HUES48 (cell line): ENCODE measurements at regions not wholly inside any gene's neighbourhood (a gene's known extent, or its start where the extent isn't known, plus 50 kb on each side); places are given as distances from the start of the nearest gene placed in this dataset.

Experiments
- H3K27ac ChIP-seq: one replicate; pipeline ENCODE4 v1.7.0; 2013; ENCODE audit warnings: low read depth, low read length, inconsistent platforms
- H3K27me3 ChIP-seq: 2 replicates; pipeline ENCODE4 v1.6.1; 2013; ENCODE audit warnings: mild to moderate bottlenecking, low read length; ENCODE audit not compliant: control insufficient read depth, insufficient read depth
- H3K36me3 ChIP-seq: 2 replicates; pipeline ENCODE4 v1.6.1; 2013; ENCODE audit warnings: low read length; ENCODE audit not compliant: control insufficient read depth, insufficient read depth
- H3K4me1 ChIP-seq: 2 replicates; pipeline ENCODE4 v1.6.1; 2013; ENCODE audit warnings: mild to moderate bottlenecking, low read length; ENCODE audit not compliant: control insufficient read depth, insufficient read depth
- H3K4me3 ChIP-seq: 2 replicates; pipeline ENCODE4 v1.5.1; 2013; ENCODE audit warnings: mild to moderate bottlenecking, low read depth, low read length
- H3K9ac ChIP-seq: 2 replicates; pipeline ENCODE4 v1.6.1; 2013; ENCODE audit warnings: mild to moderate bottlenecking, low read depth, low read length, moderate library complexity
- H3K9me3 ChIP-seq: 2 replicates; pipeline ENCODE4 v1.6.1; 2013; ENCODE audit warnings: low read length; ENCODE audit not compliant: control insufficient read depth, insufficient read depth

GRCh38 chr14:101065696-101066694 is 162.5 kb upstream of the RTL1 start:
- Histone ChIP-seq H3K27me3 (no peaks in the 10 kb centered on the region), H3K27ac (no peak overlapping the region), H3K4me1 (no peaks in the 10 kb centered on the region), H3K36me3 (peaks cover 17% of the 10 kb centered on the region), H3K4me3 (no peak overlapping the region), H3K9me3 (no peaks in the 10 kb centered on the region; the same call in 1 of the 2 replicates), H3K9ac (no peak overlapping the region)

GRCh38 chr14:101066826-101067510 is 163.4 kb upstream of the RTL1 start:
- no peaks in the 10 kb centered on the region for H3K9me3 ChIP-seq
- peaks cover 7% of the 10 kb centered on the region for H3K4me1 ChIP-seq
- no peak overlapping the region for H3K9ac ChIP-seq
- H3K36me3 ChIP-seq, result peaks cover 12% of the 10 kb centered on the region
- no peaks in the 10 kb centered on the region for H3K27me3 ChIP-seq
- H3K27ac ChIP-seq, result no peak overlapping the region
- H3K4me3 ChIP-seq, result no peak overlapping the region

- H3K4me1 ChIP-seq, result peaks cover 21% of the 10 kb centered on the region
- H3K36me3 ChIP-seq, result peaks cover 8% of the 10 kb centered on the region; the same call in 1 of the 2 replicates
- H3K9me3 ChIP-seq, result no peaks in the 10 kb centered on the region
- no peak overlapping the region for H3K27ac ChIP-seq
- no peaks in the 10 kb centered on the region for H3K27me3 ChIP-seq
- H3K4me3 ChIP-seq, result no peak overlapping the region
- no peak overlapping the region for H3K9ac ChIP-seq
These were observed 165.0 kb upstream of the RTL1 start for GRCh38 chr14:101068313-101069227.

GRCh38 chr14:101069228-101069549 is 165.7 kb upstream of the RTL1 start:
- Histone ChIP-seq H3K9ac (no peak overlapping the region), H3K4me3 (no peak overlapping the region), H3K9me3 (no peaks in the 10 kb centered on the region), H3K27me3 (no peaks in the 10 kb centered on the region), H3K4me1 (peaks cover 27% of the 10 kb centered on the region), H3K27ac (no peak overlapping the region), H3K36me3 (peaks cover 8% of the 10 kb centered on the region; the same call in 1 of the 2 replicates)

GRCh38 chr14:101069666-101070362 is 166.3 kb upstream of the RTL1 start:
- Histone ChIP-seq H3K9me3 (no peaks in the 10 kb centered on the region), H3K9ac (no peak overlapping the region), H3K36me3 (peaks cover 8% of the 10 kb centered on the region; the same call in 1 of the 2 replicates), H3K27ac (no peak overlapping the region), H3K4me1 (peaks cover 28% of the 10 kb centered on the region), H3K27me3 (peaks cover under 1% of the 10 kb centered on the region; the same call in 1 of the 2 replicates), H3K4me3 (no peak overlapping the region)

- peaks cover 3% of the 10 kb centered on the region; the same call in 1 of the 2 replicates for H3K27me3 ChIP-seq
- no peak overlapping the region for H3K27ac ChIP-seq
- peaks cover 8% of the 10 kb centered on the region; the same call in 1 of the 2 replicates for H3K36me3 ChIP-seq
- H3K9me3 ChIP-seq, result no peaks in the 10 kb centered on the region
- no peak overlapping the region for H3K9ac ChIP-seq
- H3K4me1 ChIP-seq, result peaks cover 28% of the 10 kb centered on the region
- no peak overlapping the region for H3K4me3 ChIP-seq
These were observed 167.3 kb upstream of the RTL1 start for GRCh38 chr14:101070540-101071492.

GRCh38 chr14:101071493-101071906 is 168.0 kb upstream of the RTL1 start:
- Histone ChIP-seq H3K9me3 (no peaks in the 10 kb centered on the region), H3K4me1 (peaks cover 29% of the 10 kb centered on the region), H3K9ac (no peak overlapping the region), H3K4me3 (no peak overlapping the region), H3K36me3 (0 out of 2 replicates have a peak, but pooled peaks cover 8% of the 10 kb centered on the region), H3K27me3 (peaks cover 8% of the 10 kb centered on the region), H3K27ac (no peak overlapping the region)

GRCh38 chr14:101072070-101072469 is 168.5 kb upstream of the RTL1 start:
- Histone ChIP-seq H3K27me3 (peaks cover 14% of the 10 kb centered on the region), H3K4me3 (no peak overlapping the region), H3K9me3 (no peaks in the 10 kb centered on the region), H3K9ac (no peak overlapping the region), H3K4me1 (peaks cover 34% of the 10 kb centered on the region), H3K27ac (no peak overlapping the region), H3K36me3 (0 out of 2 replicates have a peak, but pooled peaks cover 3% of the 10 kb centered on the region)

GRCh38 chr14:101072531-101072930 is 169.0 kb upstream of the RTL1 start:
- H3K4me1 ChIP-seq, result peaks cover 34% of the 10 kb centered on the region
- H3K9me3 ChIP-seq, result no peaks in the 10 kb centered on the region
- no peak overlapping the region for H3K4me3 ChIP-seq
- peaks cover 18% of the 10 kb centered on the region for H3K27me3 ChIP-seq
- H3K9ac ChIP-seq, result no peak overlapping the region
- H3K36me3 ChIP-seq, result 0 out of 2 replicates have a peak, but pooled peaks cover 3% of the 10 kb centered on the region
- peak overlapping the region; percentile 90 for H3K27ac ChIP-seq
